ENCODE measurements at regions not wholly inside any gene's neighbourhood (a gene's known extent, or its start where the extent isn't known, plus 50 kb on each side); places are given as distances from the start of the nearest gene placed in this dataset.

DNA sequence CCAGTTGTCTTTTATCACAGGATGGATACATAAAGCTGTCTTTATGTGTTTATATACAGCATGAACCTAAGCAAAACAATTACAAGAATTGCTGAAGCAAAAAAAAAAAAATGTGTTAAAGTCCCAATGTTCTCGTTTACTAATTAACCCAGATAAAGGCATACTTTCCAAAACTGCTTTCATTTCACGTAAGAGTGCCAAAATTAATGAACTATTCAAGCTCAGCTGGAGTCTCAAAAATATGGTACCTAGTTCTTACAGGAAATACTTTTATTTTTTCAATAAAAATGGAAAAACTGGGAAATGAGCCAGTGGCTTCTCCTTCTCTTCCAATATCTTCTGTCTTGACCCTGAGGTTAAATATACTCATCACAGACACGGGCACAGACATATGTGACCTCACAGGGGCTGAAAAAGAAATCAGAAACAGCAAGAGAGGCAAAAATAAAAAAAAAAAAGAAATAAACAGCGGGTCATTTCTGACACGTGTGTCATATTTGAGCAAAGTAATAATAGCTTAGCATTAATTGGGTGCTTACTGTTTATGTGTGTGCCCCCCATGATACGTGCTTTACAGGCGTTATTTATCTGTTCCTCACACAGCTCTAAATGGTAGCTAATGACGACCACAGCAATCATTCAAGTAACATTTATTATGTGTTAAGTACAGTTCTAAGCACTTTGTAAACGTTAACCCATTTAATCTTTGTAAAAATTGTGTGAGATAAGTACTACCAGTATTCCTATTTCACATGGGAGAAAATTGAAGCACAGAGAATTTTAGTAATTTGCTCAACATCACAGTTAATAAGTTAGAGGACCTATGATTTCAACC lies 158.0 kb upstream of the MMADHC start:
- H3K79me2 ChIP-seq (ENCODE audit: low read depth), result no peaks in the 10 kb centered on the region
- intact Hi-C loops (cut with micrococcal nuclease; ENCODE audit: unreplicated experiment), result no loop called here
- no peaks in the 10 kb centered on the region for H3F3A ChIP-seq (ENCODE audit: insufficient read depth, low read depth)
- ChIA-PET POLR2A (ENCODE audit: unreplicated experiment) (no interaction called here), CTCF (interaction anchor here (0.7 kb wide), 1 partner anchor 1496 kb away, joined by 5 read pairs; no protein-coding TSS in a partner anchor)
- H2AFZ ChIP-seq, result no peak overlapping the region
- no peaks in the 10 kb centered on the region for H3K4me1 ChIP-seq (replicated peaks; ENCODE audit: insufficient read depth)
- TF ChIP-seq EZH2 (IDR thresholded peaks at IDR 0.05; ENCODE audit: low read depth), result no peak
- TF ChIP-seq CTCF (conservative IDR thresholded peaks at IDR 0.05), result no peak
- no peak overlapping the region for H3K4me2 ChIP-seq
- H3K9me3 ChIP-seq (ENCODE audit: insufficient read depth, low read depth), result no peaks in the 10 kb centered on the region
- no peaks in the 10 kb centered on the region for H3K27me3 ChIP-seq (ENCODE audit: insufficient read depth, low read depth)
- no peaks in the 10 kb centered on the region for H4K20me1 ChIP-seq (ENCODE audit: insufficient read depth)
- no peak overlapping the region for H3K4me3 ChIP-seq
- no peaks in the 10 kb centered on the region for H3K36me3 ChIP-seq (ENCODE audit: low read depth)
- H3K9me2 ChIP-seq (ENCODE audit: insufficient read depth), result no peaks in the 10 kb centered on the region
- no peak for DNase-seq
- no TSS peak for BruUV-seq (replicated peaks)
- no peak overlapping the region for H3K27ac ChIP-seq

DNA sequence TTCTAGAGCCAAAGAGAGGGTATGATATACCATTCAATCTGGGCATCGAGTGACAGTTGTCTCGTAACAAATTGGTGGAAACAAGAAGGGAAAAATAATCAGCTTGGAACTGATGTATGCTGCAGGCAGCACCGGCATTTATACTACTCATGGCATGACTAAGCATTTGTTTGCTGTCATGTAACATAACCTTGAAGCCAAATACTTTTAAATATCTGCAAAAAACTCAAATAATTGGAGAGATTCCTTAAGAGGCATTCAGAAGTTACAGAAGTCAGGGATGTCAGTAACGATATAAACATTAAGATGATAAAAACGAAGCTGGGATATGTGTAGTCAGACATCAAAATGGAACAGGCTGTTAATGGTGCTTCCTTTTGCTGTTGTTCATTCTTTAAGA lies 157.3 kb upstream of the MMADHC start:
- no peak overlapping the region for H2AFZ ChIP-seq
- TF ChIP-seq CTCF (conservative IDR thresholded peaks at IDR 0.05) (no peak), EZH2 (IDR thresholded peaks at IDR 0.05; ENCODE audit: low read depth) (no peak)
- intact Hi-C loops (cut with micrococcal nuclease; ENCODE audit: unreplicated experiment), result no loop called here
- no peaks in the 10 kb centered on the region for H3K4me1 ChIP-seq (replicated peaks; ENCODE audit: insufficient read depth)
- H3K36me3 ChIP-seq (ENCODE audit: low read depth), result no peaks in the 10 kb centered on the region
- H3K27ac ChIP-seq, result no peak overlapping the region
- H3K4me3 ChIP-seq, result no peak overlapping the region
- H3K27me3 ChIP-seq (ENCODE audit: insufficient read depth, low read depth), result no peaks in the 10 kb centered on the region
- no TSS peak for BruUV-seq (replicated peaks)
- ChIA-PET POLR2A (ENCODE audit: unreplicated experiment) (no interaction called here), CTCF (no interaction called here)
- no peaks in the 10 kb centered on the region for H3K9me3 ChIP-seq (ENCODE audit: insufficient read depth, low read depth)
- no peak for DNase-seq
- H4K20me1 ChIP-seq (ENCODE audit: insufficient read depth), result no peaks in the 10 kb centered on the region
- no peaks in the 10 kb centered on the region for H3F3A ChIP-seq (ENCODE audit: insufficient read depth, low read depth)
- H3K79me2 ChIP-seq (ENCODE audit: low read depth), result no peaks in the 10 kb centered on the region
- H3K4me2 ChIP-seq, result no peak overlapping the region
- no peaks in the 10 kb centered on the region for H3K9me2 ChIP-seq (ENCODE audit: insufficient read depth)

GRCh38 chr2:149743842-149744448 lies 156.4 kb upstream of the MMADHC start:
- DNase-seq, result no peak
- H3K4me1 ChIP-seq (replicated peaks; ENCODE audit: insufficient read depth), result no peaks in the 10 kb centered on the region
- H3K9me3 ChIP-seq (ENCODE audit: insufficient read depth, low read depth), result no peaks in the 10 kb centered on the region
- no peaks in the 10 kb centered on the region for H3K79me2 ChIP-seq (ENCODE audit: low read depth)
- intact Hi-C loops (cut with micrococcal nuclease; ENCODE audit: unreplicated experiment), result no loop called here
- ChIA-PET CTCF (no interaction called here), POLR2A (ENCODE audit: unreplicated experiment) (no interaction called here)
- no peaks in the 10 kb centered on the region for H3F3A ChIP-seq (ENCODE audit: insufficient read depth, low read depth)
- H4K20me1 ChIP-seq (ENCODE audit: insufficient read depth), result no peaks in the 10 kb centered on the region
- H3K27ac ChIP-seq, result no peak overlapping the region
- no peak overlapping the region for H3K4me3 ChIP-seq
- H3K4me2 ChIP-seq, result no peak overlapping the region
- no TSS peak for BruUV-seq (replicated peaks)
- TF ChIP-seq EZH2 (IDR thresholded peaks at IDR 0.05; ENCODE audit: low read depth), result no peak
- TF ChIP-seq CTCF (conservative IDR thresholded peaks at IDR 0.05), result no peak
- H3K9me2 ChIP-seq (ENCODE audit: insufficient read depth), result no peaks in the 10 kb centered on the region
- no peaks in the 10 kb centered on the region for H3K27me3 ChIP-seq (ENCODE audit: insufficient read depth, low read depth)
- no peak overlapping the region for H2AFZ ChIP-seq
- H3K36me3 ChIP-seq (ENCODE audit: low read depth), result no peaks in the 10 kb centered on the region

All from PC-9 (cell line).